Spinal cord (tissue), 9 donors: ENCODE measurements at regions not wholly inside any gene's neighbourhood (a gene's known extent, or its start where the extent isn't known, plus 50 kb on each side); places are given as distances from the start of the nearest gene placed in this dataset.

Experiments used
- DNase-seq, 6 donors: peaks; one replicate each; pipeline versions ENCODE4 v3.0.0 to v3.0.0-alpha.2; 2013 to 2015; ENCODE audit warnings: low spot score in 6 of 6, low read depth in 4 of 6
- H3K27ac ChIP-seq: one replicate; pipeline ENCODE4 v1.5.1; 2013; ENCODE audit warnings: low read depth, low read length, control low read depth
- H3K27me3 ChIP-seq: one replicate; pipeline ENCODE4 v1.6.1; 2013; ENCODE audit warnings: low read length; ENCODE audit not compliant: control insufficient read depth, insufficient read depth
- H3K36me3 ChIP-seq: one replicate; pipeline ENCODE4 v1.6.1; 2013; ENCODE audit warnings: low read length; ENCODE audit not compliant: control insufficient read depth, insufficient read depth
- H3K4me1 ChIP-seq: one replicate; pipeline ENCODE4 v1.6.1; 2013; ENCODE audit warnings: low read length; ENCODE audit not compliant: control insufficient read depth, insufficient read depth
- H3K4me3 ChIP-seq: one replicate; pipeline ENCODE4 v1.5.1; 2013; ENCODE audit warnings: low read depth, low read length, control low read depth
- H3K9me3 ChIP-seq: one replicate; pipeline ENCODE4 v1.6.1; 2013; ENCODE audit warnings: low read length; ENCODE audit not compliant: control insufficient read depth, insufficient read depth
- WGBS: methylation state at CpG from one replicate; pipeline ENCODE4 v1.1.5; 2013; ENCODE audit warnings: missing lambda C conversion rate; ENCODE audit not compliant: insufficient coverage; 5-methylcytosine and 5-hydroxymethylcytosine counted together
- donor health status: healthy.

DNA sequence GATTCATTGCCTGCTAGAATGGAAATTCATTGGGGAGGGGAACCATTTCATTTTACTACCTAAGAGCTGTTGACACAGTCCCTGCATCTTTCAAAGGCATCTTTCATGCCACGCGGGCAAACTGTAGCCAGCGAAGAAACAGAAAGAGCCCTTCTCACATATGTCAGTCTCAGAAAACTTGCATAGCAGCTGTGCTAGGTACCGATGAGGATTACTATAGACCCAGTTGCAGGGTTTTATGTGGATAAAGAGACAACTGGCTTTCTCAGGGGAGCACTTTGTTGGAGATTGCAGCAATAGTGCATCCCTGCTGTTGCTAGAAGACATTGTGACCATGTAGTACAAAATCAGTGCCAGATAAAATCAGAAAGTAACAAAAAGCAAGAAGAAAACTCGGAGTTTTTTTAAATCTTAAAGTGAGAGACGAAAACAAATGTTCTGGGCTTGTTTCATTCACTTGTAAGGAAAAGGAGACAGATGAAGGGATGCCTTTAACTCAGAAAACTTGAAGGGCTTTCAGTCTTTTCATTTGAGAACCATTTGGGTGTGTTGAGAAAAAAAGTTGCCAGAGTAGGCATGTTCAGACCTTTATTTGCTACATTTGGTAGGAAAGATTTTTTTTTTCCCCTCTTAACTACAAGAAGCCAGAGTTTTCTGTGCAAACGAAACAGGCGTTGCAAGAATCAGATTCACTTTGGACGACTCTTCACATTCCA, 804.1 kb downstream of the USP25 start:
- peak overlapping the region; percentile 96 for H3K27ac ChIP-seq
- 16% methylated on average over 3 of the region's 9 CpGs for WGBS
- no peaks in the 10 kb centered on the region for H3K27me3 ChIP-seq
- no peaks in the 10 kb centered on the region for H3K4me1 ChIP-seq
- peak overlapping the region; percentile 55 for H3K4me3 ChIP-seq
- peak in 5 of 6 donors; percentile 48 to 89 (median 62) for DNase-seq
- H3K9me3 ChIP-seq, result no peaks in the 10 kb centered on the region
- no peaks in the 10 kb centered on the region for H3K36me3 ChIP-seq

DNA sequence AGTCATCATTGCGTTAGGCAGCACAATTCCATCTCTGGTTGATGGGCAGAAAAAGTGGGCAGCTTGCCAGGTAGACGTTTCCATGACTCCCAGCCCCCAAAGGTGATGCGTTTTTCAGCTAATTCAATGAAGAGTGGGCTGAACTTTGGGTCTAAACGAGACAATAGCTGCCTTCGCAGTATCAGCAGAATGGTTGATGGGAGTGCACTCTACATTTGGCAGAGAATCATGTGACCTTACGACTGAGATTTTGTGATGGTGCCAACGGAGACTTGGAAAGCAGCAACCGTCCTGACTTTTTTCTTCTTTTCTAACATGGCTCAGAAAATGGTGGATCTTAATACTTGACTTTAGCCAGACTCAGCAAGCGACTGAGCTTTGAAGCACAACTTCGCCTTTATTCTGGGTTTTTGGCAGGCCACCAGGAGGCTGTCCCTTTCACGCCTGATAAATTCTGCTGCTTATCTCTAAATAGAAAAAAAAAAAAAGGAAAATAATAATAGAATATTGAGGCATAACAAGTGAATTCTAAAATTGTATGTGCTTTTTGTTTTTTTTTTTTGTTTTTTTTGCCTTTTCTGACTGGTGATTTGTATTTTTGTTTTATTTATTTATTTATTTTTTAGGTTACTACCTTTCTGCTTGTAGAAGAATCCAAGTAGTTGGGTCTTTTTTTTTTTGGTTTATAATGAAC, 804.8 kb downstream of the USP25 start:
- peak; percentile 84 to 97 (median 92) for DNase-seq
- WGBS, result 15% methylated on average over 9 of the region's 11 CpGs
- Histone ChIP-seq H3K4me3 (peak overlapping the region; percentile 55), H3K36me3 (no peaks in the 10 kb centered on the region), H3K27me3 (no peaks in the 10 kb centered on the region), H3K9me3 (no peaks in the 10 kb centered on the region), H3K27ac (peak overlapping the region; percentile 96), H3K4me1 (no peaks in the 10 kb centered on the region)

DNA sequence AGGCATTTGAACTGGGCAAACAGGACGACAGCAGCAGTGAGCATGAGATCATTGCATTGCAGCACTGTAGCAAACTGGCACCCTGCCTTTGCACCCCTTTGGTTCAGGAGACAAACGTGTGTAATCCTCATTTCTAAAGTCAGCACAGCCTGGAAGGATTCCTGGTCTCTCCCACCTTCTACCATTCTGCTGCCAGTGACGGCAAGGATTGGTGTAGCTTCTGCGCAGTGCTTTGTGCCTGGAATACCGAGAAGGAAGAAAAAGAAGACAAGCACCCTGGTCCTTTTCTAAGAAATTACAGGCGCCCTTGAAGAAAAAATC, 805.3 kb downstream of the USP25 start:
- no peaks in the 10 kb centered on the region for H3K4me1 ChIP-seq
- 18% methylated on average over 2 of the region's 6 CpGs for WGBS
- H3K4me3 ChIP-seq, result peak overlapping the region; percentile 55
- H3K27ac ChIP-seq, result peak overlapping the region; percentile 96
- H3K9me3 ChIP-seq, result no peaks in the 10 kb centered on the region
- peak; percentile 77 to 97 (median 88) for DNase-seq
- H3K27me3 ChIP-seq, result no peaks in the 10 kb centered on the region
- H3K36me3 ChIP-seq, result no peaks in the 10 kb centered on the region

DNA sequence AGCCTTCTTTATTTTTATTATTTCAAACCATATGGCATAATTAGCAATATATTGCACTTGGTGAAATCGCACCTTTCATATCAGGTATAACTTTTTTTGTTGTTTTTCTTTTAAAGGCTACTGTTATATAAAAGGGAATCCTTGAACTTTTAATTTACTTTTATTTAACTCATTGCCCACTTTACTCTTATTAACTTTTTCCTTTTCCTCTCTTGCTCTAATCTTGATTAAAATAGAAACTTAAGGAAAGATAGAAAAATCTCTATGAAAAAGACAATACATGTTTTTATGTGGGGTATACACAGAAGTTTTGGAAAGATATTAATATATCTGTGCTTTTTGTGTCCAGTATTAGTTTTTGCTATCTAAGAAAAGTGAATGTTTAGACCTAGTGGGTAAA, 805.8 kb downstream of the USP25 start:
- DNase-seq, result peak in 3 of 6 donors; percentile 9 to 34 (median 15)
- Histone ChIP-seq H3K4me3 (peak overlapping the region; percentile 55), H3K27ac (peak overlapping the region; percentile 96)

DNA sequence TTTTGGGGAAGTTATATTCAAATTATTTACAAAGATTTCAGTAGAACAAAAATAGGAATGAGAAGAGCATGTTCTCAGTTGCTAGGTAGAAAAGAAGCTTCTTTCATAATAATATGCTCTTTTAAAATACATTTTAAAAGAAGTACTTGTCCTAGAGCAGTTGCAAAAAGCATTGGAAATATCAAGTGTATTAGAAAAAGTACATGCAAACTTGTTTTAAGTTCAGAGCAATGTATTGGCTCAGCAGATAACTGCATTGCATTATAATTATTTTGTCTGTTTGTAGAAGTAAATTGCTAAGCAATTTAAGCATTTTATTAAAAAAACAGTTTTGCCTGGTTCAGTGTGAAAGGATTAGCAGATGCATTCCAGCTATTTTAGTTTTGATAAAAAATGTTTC, 806.4 kb downstream of the USP25 start:
- H3K27ac ChIP-seq, result peak overlapping the region; percentile 96
- peak in 3 of 6 donors; percentile 7 to 63 (median 44) for DNase-seq
- no peaks in the 10 kb centered on the region for H3K27me3 ChIP-seq
- no peaks in the 10 kb centered on the region for H3K36me3 ChIP-seq
- peak overlapping the region; percentile 55 for H3K4me3 ChIP-seq
- H3K9me3 ChIP-seq, result no peaks in the 10 kb centered on the region
- no peaks in the 10 kb centered on the region for H3K4me1 ChIP-seq

More for the DNA sequence above, 805.8 kb downstream of the USP25 start:
- H3K9me3 ChIP-seq, result no peaks in the 10 kb centered on the region
- H3K27me3 ChIP-seq, result no peaks in the 10 kb centered on the region
- H3K4me1 ChIP-seq, result no peaks in the 10 kb centered on the region
- WGBS, result no CpG with 5 or more reads among the region's 1 CpG
- H3K36me3 ChIP-seq, result no peaks in the 10 kb centered on the region

DNA sequence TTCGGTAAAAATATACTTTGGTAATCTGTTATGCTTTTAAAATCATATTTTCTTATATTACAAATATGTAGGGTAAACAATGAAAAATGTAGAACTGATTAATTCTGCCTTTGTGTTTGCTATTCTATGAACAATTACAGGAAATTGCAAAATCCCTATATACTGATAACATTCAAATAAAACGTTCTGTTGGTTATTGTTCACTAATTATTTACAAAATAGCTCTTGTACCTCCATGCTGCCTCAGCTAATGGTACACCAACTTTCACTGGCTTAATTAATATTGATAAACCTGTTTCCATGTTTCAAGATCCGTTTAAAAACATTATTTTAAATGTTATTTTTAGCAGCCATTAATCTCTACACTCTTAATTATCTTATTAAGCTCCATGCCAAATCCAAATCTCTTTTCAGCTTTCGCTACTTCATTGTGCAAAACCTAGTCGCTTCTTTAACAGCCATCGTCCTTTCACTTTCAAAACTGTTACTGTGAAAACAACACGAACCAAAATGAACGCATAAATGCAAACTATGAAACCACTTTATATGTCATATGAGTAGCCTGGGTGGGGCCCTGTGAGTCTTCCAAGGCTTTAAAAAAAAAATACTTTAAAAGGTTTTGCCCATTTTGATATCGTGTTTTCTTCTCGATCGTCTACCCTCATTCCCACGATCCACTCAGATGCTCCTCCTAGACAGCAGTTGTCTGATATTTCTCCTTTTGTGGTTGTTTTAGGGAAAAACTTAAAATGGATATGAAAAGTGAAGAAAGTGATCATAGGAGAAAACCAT, 807.1 kb downstream of the USP25 start:
- H3K27me3 ChIP-seq, result no peaks in the 10 kb centered on the region
- no peaks in the 10 kb centered on the region for H3K4me1 ChIP-seq
- peak in 5 of 6 donors; percentile 51 to 85 (median 70) for DNase-seq
- peak overlapping the region; percentile 96 for H3K27ac ChIP-seq
- no peaks in the 10 kb centered on the region for H3K9me3 ChIP-seq
- H3K36me3 ChIP-seq, result no peaks in the 10 kb centered on the region
- H3K4me3 ChIP-seq, result peak overlapping the region; percentile 55
- WGBS, result 54% methylated on average over 3 of the region's 12 CpGs

DNA sequence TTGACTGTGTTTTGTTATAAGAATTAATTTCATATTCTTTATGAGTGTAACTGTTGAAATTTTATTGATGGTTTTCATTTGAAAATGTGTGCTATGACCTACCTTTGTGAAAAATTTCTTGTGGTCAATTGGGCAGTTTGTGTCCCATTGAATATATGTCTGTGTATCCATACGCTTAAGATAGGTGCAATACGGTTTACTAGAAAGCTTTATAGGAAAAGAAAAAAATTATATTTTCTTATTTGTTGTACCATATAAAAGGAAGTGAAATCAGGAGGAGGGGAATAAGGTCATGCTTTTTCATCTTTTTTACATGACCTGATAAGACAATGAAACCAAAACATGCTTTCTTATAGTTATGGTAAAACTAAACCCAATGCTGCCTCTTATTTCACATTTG, 807.7 kb downstream of the USP25 start:
- H3K27ac ChIP-seq, result peak overlapping the region; percentile 96
- DNase-seq, result peak in 4 of 6 donors; percentile 15 to 70 (median 36)
- no peaks in the 10 kb centered on the region for H3K27me3 ChIP-seq
- no peaks in the 10 kb centered on the region for H3K9me3 ChIP-seq
- H3K4me1 ChIP-seq, result no peaks in the 10 kb centered on the region
- no peaks in the 10 kb centered on the region for H3K36me3 ChIP-seq
- peak overlapping the region; percentile 55 for H3K4me3 ChIP-seq
- no CpG with 5 or more reads among the region's 2 CpGs for WGBS

DNA sequence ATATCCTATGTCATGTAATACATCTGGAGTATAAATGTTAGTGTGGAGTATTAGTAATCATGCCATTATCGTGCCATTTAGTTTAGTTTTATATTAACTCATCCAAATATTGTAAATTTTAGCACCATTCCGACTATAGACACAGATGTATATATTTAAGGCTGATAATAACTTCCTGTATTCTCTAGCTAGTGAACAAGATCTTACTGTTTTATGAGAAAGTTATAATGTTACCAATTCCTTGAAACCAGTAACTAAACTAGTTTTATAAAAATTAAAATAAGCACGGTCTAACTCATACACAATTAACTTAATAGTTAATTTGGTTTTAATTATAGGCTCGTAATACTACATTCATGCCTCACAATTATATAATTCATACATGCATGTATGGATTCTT, 808.6 kb downstream of the USP25 start:
- peak overlapping the region; percentile 96 for H3K27ac ChIP-seq
- no CpG with 5 or more reads among the region's 4 CpGs for WGBS
- no peaks in the 10 kb centered on the region for H3K27me3 ChIP-seq
- H3K4me1 ChIP-seq, result no peaks in the 10 kb centered on the region
- peak in 1 of 6 donors; percentile 53 for DNase-seq
- H3K36me3 ChIP-seq, result no peaks in the 10 kb centered on the region
- no peaks in the 10 kb centered on the region for H3K9me3 ChIP-seq
- H3K4me3 ChIP-seq, result peak overlapping the region; percentile 55

DNA sequence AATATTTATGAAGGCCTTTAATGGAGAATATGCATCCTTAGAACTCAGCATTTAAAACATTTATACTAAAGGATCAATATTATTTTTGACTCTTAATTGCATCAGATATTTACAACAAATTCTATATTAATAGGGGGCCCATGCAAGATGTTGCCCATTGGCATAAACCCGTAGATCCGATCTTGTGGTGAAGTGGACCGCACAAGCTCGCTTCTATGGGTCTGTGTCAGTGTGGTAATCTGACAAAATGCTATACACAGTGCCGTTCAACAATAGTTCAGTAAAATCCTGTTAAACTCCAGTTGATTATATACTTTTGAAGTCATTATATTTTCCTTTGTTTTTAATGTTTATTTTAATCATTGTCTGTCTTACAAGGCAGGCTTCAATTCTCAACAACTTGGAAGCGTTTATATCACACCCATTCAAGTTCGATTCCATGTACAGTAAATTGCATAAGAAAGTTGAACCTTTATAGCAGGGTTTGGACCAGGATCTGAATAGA, 809.2 kb downstream of the USP25 start:
- peak overlapping the region; percentile 96 for H3K27ac ChIP-seq
- 40% methylated on average over 4 of the region's 7 CpGs for WGBS
- peak in 4 of 6 donors; percentile 22 to 67 (median 28) for DNase-seq
- no peaks in the 10 kb centered on the region for H3K4me1 ChIP-seq
- peak overlapping the region; percentile 9 for H3K4me3 ChIP-seq
- H3K9me3 ChIP-seq, result no peaks in the 10 kb centered on the region
- H3K27me3 ChIP-seq, result no peaks in the 10 kb centered on the region
- H3K36me3 ChIP-seq, result no peaks in the 10 kb centered on the region
